Uterus (tissue), 2 donors: ENCODE measurements at regions not wholly inside any gene's neighbourhood (a gene's known extent, or its start where the extent isn't known, plus 50 kb on each side); places are given as distances from the start of the nearest gene placed in this dataset.

Experiments
- CTCF ChIP-seq, 4 experiments: fragments of 200-600 bp in 2 of 4; fragments of 450-650 bp in 2 of 4; sonication (generic) in 2 of 4; IDR thresholded peaks; one replicate each; pipeline ENCODE4 v1.5.1; 2016 to 2019; ENCODE audit warnings: antibody characterized with exemption in 4 of 4, mild to moderate bottlenecking in 2 of 4, moderate library complexity in 1 of 4
- POLR2A ChIP-seq, 2 donors: fragments of 450-650 bp; IDR thresholded peaks; one replicate each; pipeline ENCODE4 v1.6.1; 2016; ENCODE audit warnings: antibody characterized with exemption in 2 of 2, mild to moderate bottlenecking in 1 of 2, moderate library complexity in 1 of 2

GRCh38 chrX:134718966-134719317, 60.7 kb upstream of the PLAC1 start:
- no peak for TF ChIP-seq POLR2A (IDR thresholded peaks at IDR 0.05)
- TF ChIP-seq CTCF (IDR thresholded peaks at IDR 0.05) = no peak
